Hepatocyte (in vitro differentiated cells): ENCODE measurements at regions not wholly inside any gene's neighbourhood (a gene's known extent, or its start where the extent isn't known, plus 50 kb on each side); places are given as distances from the start of the nearest gene placed in this dataset.
"Not testable (repeated sequence)": the region's sequence is repeated elsewhere in the genome, so short reads cannot be mapped to it uniquely, and the experiment has no call there.

Experiments used
- DNase-seq: peaks from one replicate; pipeline ENCODE4 v3.0.0-alpha.2; 2016; ENCODE audit warnings: low spot score
- H2AFZ ChIP-seq: fragments of 200-600 bp; sonication (generic); 2 replicates; pipeline ENCODE4 v1.6.0; 2016; ENCODE audit warnings: antibody characterized with exemption, mild to moderate bottlenecking
- H3K27ac ChIP-seq: fragments of 200-600 bp; sonication (generic); 2 replicates; pipeline ENCODE4 v1.5.1; 2016; ENCODE audit warnings: mild to moderate bottlenecking
- H3K27me3 ChIP-seq: fragments of 200-600 bp; sonication (generic); 2 replicates; pipeline ENCODE4 v1.6.1; 2016
- H3K36me3 ChIP-seq: fragments of 200-600 bp; sonication (generic); replicated peaks from 2 replicates; pipeline ENCODE4 v1.5.1; 2016; ENCODE audit warnings: low read depth; ENCODE audit not compliant: insufficient read depth
- H3K4me1 ChIP-seq: fragments of 200-600 bp; sonication (generic); 2 replicates; pipeline ENCODE4 v1.5.1; 2016; ENCODE audit warnings: mild to moderate bottlenecking, moderate library complexity; ENCODE audit not compliant: insufficient read depth
- H3K4me2 ChIP-seq: fragments of 200-600 bp; sonication (generic); 2 replicates; pipeline ENCODE4 v1.6.0; 2016
- H3K4me3 ChIP-seq: fragments of 200-600 bp; sonication (generic); 2 replicates; pipeline ENCODE4 v1.5.1; 2016; ENCODE audit warnings: mild to moderate bottlenecking
- H3K79me2 ChIP-seq: fragments of 200-600 bp; sonication (generic); 2 replicates; pipeline ENCODE4 v1.6.0; 2017; ENCODE audit warnings: mild to moderate bottlenecking
- H3K9me2 ChIP-seq: fragments of 200-600 bp; sonication (generic); replicated peaks from 2 replicates; pipeline ENCODE4 v1.6.0; 2017; ENCODE audit warnings: mild to moderate bottlenecking; ENCODE audit not compliant: insufficient read depth
- H3K9me3 ChIP-seq: fragments of 200-600 bp; sonication (generic); 2 replicates; pipeline ENCODE4 v1.5.1; 2016; ENCODE audit warnings: low read depth, mild to moderate bottlenecking
- H4K20me1 ChIP-seq: fragments of 200-600 bp; sonication (generic); 2 replicates; pipeline ENCODE4 v1.6.0; 2016; ENCODE audit warnings: mild to moderate bottlenecking; ENCODE audit not compliant: insufficient read depth, poor library complexity, severe bottlenecking
- CTCF ChIP-seq: fragments of 200-600 bp; sonication (generic); IDR thresholded peaks from 2 replicates; pipeline ENCODE4 v1.5.1; 2016; ENCODE audit warnings: antibody characterized with exemption, mild to moderate bottlenecking; ENCODE audit not compliant: poor library complexity
- EZH2 ChIP-seq: fragments of 200-600 bp; sonication (generic); IDR thresholded peaks from 2 replicates; pipeline ENCODE4 v1.6.1; 2016; ENCODE audit warnings: antibody characterized with exemption, mild to moderate bottlenecking, borderline replicate concordance
- EZH2phosphoT487 ChIP-seq: fragments of 200-600 bp; sonication (generic); IDR thresholded peaks from one replicate; pipeline ENCODE4 v1.6.1; 2018; ENCODE audit warnings: antibody characterized with exemption, mild to moderate bottlenecking, low read depth, moderate library complexity; ENCODE audit not compliant: unreplicated experiment, severe bottlenecking
- WGBS: methylation state at CpG from one replicate; pipeline ENCODE4 v1.1.6; 2016; ENCODE audit warnings: low lambda C conversion rate; ENCODE audit errors: missing lambda C conversion rate; 5-methylcytosine and 5-hydroxymethylcytosine counted together

DNA sequence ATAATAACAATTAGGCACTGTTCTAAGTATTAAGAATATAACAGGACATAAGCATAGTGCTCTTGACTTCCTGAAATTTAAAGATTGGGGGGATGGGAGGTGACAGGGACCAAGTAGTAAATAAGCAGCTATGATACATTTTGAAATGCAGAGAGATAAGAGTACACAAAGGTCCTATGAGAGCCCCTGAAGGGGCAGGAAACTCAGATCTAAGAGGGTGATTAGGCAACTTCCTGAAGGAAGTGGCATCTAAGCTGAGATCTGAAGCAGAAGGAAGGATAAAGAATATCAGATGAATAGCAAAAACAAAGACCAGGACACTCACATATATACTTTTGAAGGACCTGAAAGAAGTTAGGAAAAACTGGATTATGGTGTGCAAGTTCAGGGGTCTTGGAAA lies 415.2 kb upstream of the FRG2C start:
- Histone ChIP-seq H2AFZ (no peak overlapping the region), H3K79me2 (no peaks in the 10 kb centered on the region), H4K20me1 (no peaks in the 10 kb centered on the region), H3K4me3 (no peak overlapping the region), H3K9me2 (no peaks in the 10 kb centered on the region), H3K27me3 (no peaks in the 10 kb centered on the region), H3K4me1 (no peaks in the 10 kb centered on the region), H3K36me3 (no peaks in the 10 kb centered on the region), H3K9me3 (no peaks in the 10 kb centered on the region), H3K4me2 (no peak overlapping the region), H3K27ac (no peak overlapping the region)
- TF ChIP-seq EZH2 (no peak), EZH2phosphoT487 (no peak), CTCF (no peak)
- no peak for DNase-seq

GRCh38 chr3:75254685-75255084 lies 409.4 kb upstream of the FRG2C start:
- Histone ChIP-seq H4K20me1 (no peaks in the 10 kb centered on the region), H3K27me3 (no peaks in the 10 kb centered on the region), H3K4me1 (no peaks in the 10 kb centered on the region), H2AFZ (no peak overlapping the region), H3K27ac (no peak overlapping the region), H3K9me2 (no peaks in the 10 kb centered on the region), H3K36me3 (no peaks in the 10 kb centered on the region), H3K4me3 (no peak overlapping the region), H3K9me3 (no peaks in the 10 kb centered on the region), H3K79me2 (no peaks in the 10 kb centered on the region), H3K4me2 (no peak overlapping the region)
- no peak for TF ChIP-seq EZH2phosphoT487
- TF ChIP-seq EZH2, result no peak
- TF ChIP-seq CTCF, result no peak
- 81% methylated on average over 3 of the region's 3 CpGs for WGBS
- DNase-seq, result no peak

DNA sequence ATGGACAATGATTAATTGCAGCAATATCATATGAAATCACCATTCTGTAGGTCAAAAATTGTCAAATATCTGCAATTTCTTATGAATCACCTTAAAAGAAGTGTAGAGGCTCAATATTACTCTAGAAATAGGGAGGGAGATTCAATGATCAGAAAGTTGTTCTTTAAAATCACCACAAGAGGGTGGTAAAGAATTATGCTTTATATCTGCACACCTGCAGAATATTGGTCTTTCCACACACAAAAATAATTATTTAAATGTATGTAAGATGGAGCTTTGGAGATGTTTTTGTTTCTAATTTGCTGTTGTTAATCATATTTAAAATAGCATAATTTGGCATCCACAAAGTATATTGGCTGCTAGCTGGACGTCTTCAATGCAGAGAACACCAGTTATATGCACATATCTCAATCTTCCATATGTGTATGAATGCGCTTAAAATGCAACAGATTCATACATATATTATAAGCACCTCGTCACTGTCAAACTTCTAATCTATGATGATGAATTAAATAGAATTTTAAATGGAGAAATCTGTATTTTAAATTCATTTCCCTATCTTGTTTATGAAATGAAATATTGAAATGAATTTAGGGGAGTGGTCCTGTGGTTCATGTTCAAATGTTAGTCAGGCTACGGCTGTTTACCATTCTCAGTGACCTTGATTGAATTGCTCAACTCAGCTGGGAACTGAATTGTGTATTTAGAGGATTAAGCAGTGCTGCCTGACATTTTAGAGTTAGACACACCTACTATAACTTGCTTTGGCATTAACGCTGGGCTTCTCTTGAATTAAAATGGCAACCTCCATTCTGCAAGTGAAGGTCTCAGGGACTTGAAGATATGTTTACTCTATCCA lies 405.1 kb upstream of the FRG2C start:
- H3K27ac ChIP-seq, H4K20me1 ChIP-seq, H3K4me1 ChIP-seq, H2AFZ ChIP-seq, H3K27me3 ChIP-seq, H3K4me3 ChIP-seq, H3K9me2 ChIP-seq, H3K79me2 ChIP-seq, H3K9me3 ChIP-seq, H3K36me3 ChIP-seq, H3K4me2 ChIP-seq: not testable (repeated sequence)
- 51% methylated on average over 5 of the region's 5 CpGs for WGBS
- peak; percentile 57 for TF ChIP-seq CTCF
- DNase-seq, result peak; percentile 14

DNA sequence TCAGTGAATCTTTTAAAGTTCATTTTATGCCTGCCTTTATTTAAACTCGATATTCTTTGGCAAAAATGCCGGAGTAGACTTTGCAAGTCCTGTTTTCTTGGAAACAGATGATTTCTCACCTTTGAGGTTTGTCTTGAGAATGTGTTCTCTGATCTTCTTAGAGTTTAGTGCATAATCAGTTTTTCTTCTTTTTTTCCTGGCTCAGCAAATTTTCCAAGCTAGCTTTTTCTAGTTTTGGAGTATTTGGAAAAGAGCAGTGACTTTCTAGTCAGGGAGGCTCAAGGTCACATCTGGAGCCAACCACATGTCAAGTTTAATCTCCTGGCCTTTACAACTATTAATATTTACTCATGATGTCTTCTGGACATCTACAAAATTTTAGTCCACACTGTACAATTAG lies 403.2 kb upstream of the FRG2C start:
- not testable (repeated sequence) for H3K4me3 ChIP-seq, H4K20me1 ChIP-seq, H3K4me2 ChIP-seq, H2AFZ ChIP-seq, H3K9me2 ChIP-seq, H3K4me1 ChIP-seq, DNase-seq, H3K36me3 ChIP-seq, H3K27ac ChIP-seq, H3K9me3 ChIP-seq, H3K79me2 ChIP-seq, H3K27me3 ChIP-seq
- WGBS, result 78% methylated on average over 2 of the region's 2 CpGs
